ENCODE measurements at regions not wholly inside any gene's neighbourhood (a gene's known extent, or its start where the extent isn't known, plus 50 kb on each side); places are given as distances from the start of the nearest gene placed in this dataset.
"Not testable (repeated sequence)": the region's sequence is repeated elsewhere in the genome, so short reads cannot be mapped to it uniquely, and the experiment has no call there.

GRCh38 chr20:30569867-30570266 lies 687.6 kb upstream of the DEFB115 start:
- H3K9me3 ChIP-seq (ENCODE audit: control insufficient read depth, insufficient read depth, low read length); H3K27me3 ChIP-seq (ENCODE audit: control insufficient read depth, insufficient read depth, low read length); in situ Hi-C loops (cut with MboI; ENCODE audit: low sequenced_read_pairs); POLR2A ChIA-PET (ENCODE audit: unreplicated experiment); H3K4me1 ChIP-seq (ENCODE audit: control insufficient read depth, insufficient read depth, low read length); H4K91ac ChIP-seq (ENCODE audit: insufficient read depth, low read depth, low read length); ATAC-seq (ENCODE audit: low read depth); H4K5ac ChIP-seq (ENCODE audit: low read depth, low read length); H2BK120ac ChIP-seq (ENCODE audit: low read depth, low read length); H3K4ac ChIP-seq (ENCODE audit: low read depth, low read length); H3K36me3 ChIP-seq (ENCODE audit: control insufficient read depth, insufficient read depth, low read length); H2AK9ac ChIP-seq (replicated peaks; ENCODE audit: low read depth, low read length, poor library complexity); intact Hi-C loops (cut with micrococcal nuclease); H3K18ac ChIP-seq (ENCODE audit: low read depth, low read length); H3K9me1 ChIP-seq (ENCODE audit: insufficient read depth, low read length); CTCF ChIA-PET; H2BK5ac ChIP-seq (ENCODE audit: low read depth, low read length, poor library complexity, severe bottlenecking); H3K56ac ChIP-seq (ENCODE audit: extremely low read depth, insufficient read depth, low read length); H2AK5ac ChIP-seq (ENCODE audit: low read depth, low read length); DNase-seq; H4K20me1 ChIP-seq (ENCODE audit: insufficient read depth, low read length); H2BK20ac ChIP-seq (ENCODE audit: low read depth, low read length); H3K27ac ChIP-seq (ENCODE audit: insufficient read depth, low read length); H3K79me1 ChIP-seq (ENCODE audit: low read depth in 1 of 2, low read length in 2 of 2); H3K4me2 ChIP-seq (ENCODE audit: low read depth, low read length); H2AFZ ChIP-seq (replicated peaks; ENCODE audit: low read length, poor library complexity); dilution Hi-C loops (cut with HindIII; ENCODE audit: low sequenced_read_pairs, unreplicated experiment); H3K14ac ChIP-seq (replicated peaks; ENCODE audit: low read depth, low read length); H3K9ac ChIP-seq (ENCODE audit: low read depth, low read length); H3K4me3 ChIP-seq (ENCODE audit: insufficient read depth, low read depth, low read length); H3K23ac ChIP-seq (ENCODE audit: low read depth, low read length); H4K8ac ChIP-seq (ENCODE audit: low read depth in 2 of 2, low read length in 2 of 2); H2BK15ac ChIP-seq (ENCODE audit: low read depth, low read length); BruUV-seq (replicated peaks): not testable (repeated sequence)
- WGBS, 2 experiments (ENCODE audit: extremely low coverage in 2 of 2, insufficient read length in 1 of 2) = no CpG with 5 or more reads among the region's 12 CpGs

GRCh38 chr20:30570622-30571021 lies 686.8 kb upstream of the DEFB115 start:
- H2AK9ac ChIP-seq (replicated peaks; ENCODE audit: low read depth, low read length, poor library complexity); H2BK120ac ChIP-seq (ENCODE audit: low read depth, low read length); H3K9me1 ChIP-seq (ENCODE audit: insufficient read depth, low read length); CTCF ChIA-PET; H3K79me1 ChIP-seq (ENCODE audit: low read depth in 1 of 2, low read length in 2 of 2); H3K23ac ChIP-seq (ENCODE audit: low read depth, low read length); H4K8ac ChIP-seq (ENCODE audit: low read depth in 2 of 2, low read length in 2 of 2); BruUV-seq (replicated peaks); intact Hi-C loops (cut with micrococcal nuclease); H3K18ac ChIP-seq (ENCODE audit: low read depth, low read length); H3K36me3 ChIP-seq (ENCODE audit: control insufficient read depth, insufficient read depth, low read length); H4K5ac ChIP-seq (ENCODE audit: low read depth, low read length); H3K9me3 ChIP-seq (ENCODE audit: control insufficient read depth, insufficient read depth, low read length); H3K9ac ChIP-seq (ENCODE audit: low read depth, low read length); H3K4ac ChIP-seq (ENCODE audit: low read depth, low read length); H3K4me2 ChIP-seq (ENCODE audit: low read depth, low read length); H3K27me3 ChIP-seq (ENCODE audit: control insufficient read depth, insufficient read depth, low read length); H2AK5ac ChIP-seq (ENCODE audit: low read depth, low read length); DNase-seq; H3K27ac ChIP-seq (ENCODE audit: insufficient read depth, low read length); H3K14ac ChIP-seq (replicated peaks; ENCODE audit: low read depth, low read length); in situ Hi-C loops (cut with MboI; ENCODE audit: low sequenced_read_pairs); POLR2A ChIA-PET (ENCODE audit: unreplicated experiment); H2BK20ac ChIP-seq (ENCODE audit: low read depth, low read length); H2BK15ac ChIP-seq (ENCODE audit: low read depth, low read length); H2AFZ ChIP-seq (replicated peaks; ENCODE audit: low read length, poor library complexity); H4K20me1 ChIP-seq (ENCODE audit: insufficient read depth, low read length); dilution Hi-C loops (cut with HindIII; ENCODE audit: low sequenced_read_pairs, unreplicated experiment); H2BK5ac ChIP-seq (ENCODE audit: low read depth, low read length, poor library complexity, severe bottlenecking); ATAC-seq (ENCODE audit: low read depth); H3K56ac ChIP-seq (ENCODE audit: extremely low read depth, insufficient read depth, low read length); H3K4me3 ChIP-seq (ENCODE audit: insufficient read depth, low read depth, low read length); H4K91ac ChIP-seq (ENCODE audit: insufficient read depth, low read depth, low read length); H3K4me1 ChIP-seq (ENCODE audit: control insufficient read depth, insufficient read depth, low read length): not testable (repeated sequence)
- no CpG with 5 or more reads among the region's 4 CpGs for WGBS, 2 experiments (ENCODE audit: extremely low coverage in 2 of 2, insufficient read length in 1 of 2)
